Endometrium (tissue), 2 donors: ENCODE measurements at regions not wholly inside any gene's neighbourhood (a gene's known extent, or its start where the extent isn't known, plus 50 kb on each side); places are given as distances from the start of the nearest gene placed in this dataset.

Experiments used
- FAIRE-seq: peaks from 2 replicates; lab custom pipeline; 2012; peaks lifted over from hg19 to GRCh38; lab: Jason Lieb, UNC
- donor health status: control.
- donor health status: control.

DNA sequence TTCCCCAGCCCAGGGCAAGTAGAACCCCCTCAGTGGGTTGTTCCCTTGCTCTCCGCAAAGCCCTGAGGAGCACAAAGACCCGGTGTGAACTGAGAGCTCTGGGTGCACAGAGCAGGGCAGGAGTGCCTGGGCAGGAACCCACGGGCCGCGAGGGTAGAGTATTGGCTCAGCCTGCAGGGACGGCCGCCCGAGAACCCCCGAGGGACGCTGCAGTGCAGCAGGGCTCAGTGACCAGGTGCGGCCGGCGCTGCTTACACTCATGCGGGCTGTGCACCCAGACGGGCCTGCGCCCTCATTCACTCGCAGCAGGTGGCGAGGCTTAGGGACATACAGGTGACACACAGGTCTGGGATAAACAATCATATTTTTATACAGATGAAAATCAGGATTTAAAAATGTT, 51.9 kb upstream of the PDE10A start:
- FAIRE-seq, result no peak

DNA sequence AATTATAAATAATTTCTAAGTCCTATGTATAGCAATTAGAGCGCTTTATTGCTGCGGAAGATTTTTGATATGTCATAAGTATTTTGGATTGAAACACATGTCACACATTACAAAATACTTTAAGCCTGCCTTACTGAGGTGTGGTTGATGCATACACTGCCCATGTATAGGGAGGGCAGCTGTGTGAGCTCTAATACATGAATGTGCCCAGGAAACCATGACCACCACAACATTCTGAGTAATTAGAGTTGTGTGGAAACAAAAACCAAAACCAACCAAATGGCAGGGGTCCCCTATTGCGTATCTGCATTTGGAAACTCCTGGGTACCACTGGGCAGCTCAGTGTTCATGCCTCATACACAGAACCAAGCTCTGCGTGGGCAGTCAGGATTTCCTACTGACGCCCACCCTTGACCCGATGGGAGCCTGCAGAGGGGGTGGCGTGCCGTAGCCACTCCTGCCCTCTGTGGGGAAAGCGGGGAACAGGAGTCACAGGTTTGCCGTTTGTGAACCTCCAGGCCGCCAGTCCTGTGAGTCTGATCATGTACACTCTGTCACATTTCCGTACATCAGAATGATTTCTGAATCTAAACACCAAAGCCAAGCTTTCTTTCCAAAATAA, 50.9 kb upstream of the PDE10A start:
- FAIRE-seq, result no peak
